Neuronal stem cell (in vitro differentiated cells): ENCODE measurements at regions not wholly inside any gene's neighbourhood (a gene's known extent, or its start where the extent isn't known, plus 50 kb on each side); places are given as distances from the start of the nearest gene placed in this dataset.

ENCODE experiments used
- DNase-seq: peaks from one replicate; pipeline ENCODE4 v3.0.0-alpha.2; 2013; ENCODE audit warnings: low spot score
- H2AFZ ChIP-seq: one replicate; pipeline ENCODE4 v1.6.1; 2013; ENCODE audit warnings: mild to moderate bottlenecking, low read length, inconsistent platforms
- H2AK5ac ChIP-seq: 2 replicates; pipeline ENCODE4 v1.6.1; 2013; ENCODE audit warnings: low read depth, mild to moderate bottlenecking, inconsistent platforms, low read length, moderate library complexity, mixed read lengths
- H2BK120ac ChIP-seq: 2 replicates; pipeline ENCODE4 v1.6.1; 2013; ENCODE audit warnings: low read depth, mild to moderate bottlenecking, inconsistent platforms, low read length, moderate library complexity, mixed read lengths
- H2BK12ac ChIP-seq: one replicate; pipeline ENCODE4 v1.6.1; 2013; ENCODE audit warnings: low read length, inconsistent platforms
- H2BK15ac ChIP-seq: 2 replicates; pipeline ENCODE4 v1.6.1; 2013; ENCODE audit warnings: mild to moderate bottlenecking, low read length, inconsistent platforms, mixed read lengths
- H2BK5ac ChIP-seq: one replicate; pipeline ENCODE4 v1.6.1; 2013; ENCODE audit warnings: inconsistent platforms, mild to moderate bottlenecking, low read length, moderate library complexity
- H3K14ac ChIP-seq: one replicate; pipeline ENCODE4 v1.6.1; 2013; ENCODE audit warnings: low read length, inconsistent platforms
- H3K18ac ChIP-seq: 2 replicates; pipeline ENCODE4 v1.6.1; 2013; ENCODE audit warnings: low read length, inconsistent platforms
- H3K23ac ChIP-seq: 2 replicates; pipeline ENCODE4 v1.6.1; 2013; ENCODE audit warnings: low read depth, mild to moderate bottlenecking, mixed read lengths, low read length, inconsistent platforms; ENCODE audit not compliant: poor library complexity
- H3K27ac ChIP-seq: replicated peaks from 3 replicates; pipeline ENCODE4 v1.5.1; 2013; ENCODE audit warnings: low read length, inconsistent platforms
- H3K27me3 ChIP-seq, 3 experiments: 2 replicates each; pipeline ENCODE4 v1.6.1; 2013; ENCODE audit warnings: low read length in 3 of 3, mild to moderate bottlenecking in 2 of 3, inconsistent platforms in 1 of 3, low read depth in 1 of 3, mixed read lengths in 1 of 3, moderate library complexity in 1 of 3; ENCODE audit not compliant: control insufficient read depth in 3 of 3, insufficient read depth in 3 of 3
- H3K36me3 ChIP-seq, 2 donors: replicated peaks in 1 of 2; 2 replicates each; pipeline ENCODE4 v1.6.1; 2013; ENCODE audit warnings: low read length in 2 of 2; ENCODE audit not compliant: control insufficient read depth in 2 of 2, insufficient read depth in 2 of 2
- H3K4ac ChIP-seq: 2 replicates; pipeline ENCODE4 v1.6.1; 2013; ENCODE audit warnings: inconsistent platforms, mild to moderate bottlenecking, low read length, moderate library complexity
- H3K4me1 ChIP-seq, 2 donors: 1 replicate in 1 of 2; 2 replicates in 1 of 2; pipeline ENCODE4 v1.6.1; 2013; ENCODE audit warnings: low read length in 2 of 2, low read depth in 1 of 2; ENCODE audit not compliant: control insufficient read depth in 2 of 2, insufficient read depth in 1 of 2
- H3K4me2 ChIP-seq: one replicate; pipeline ENCODE4 v1.6.1; 2013; ENCODE audit warnings: mild to moderate bottlenecking, low read length, inconsistent platforms; ENCODE audit not compliant: insufficient read depth, poor library complexity, severe bottlenecking
- H3K4me3 ChIP-seq, 2 donors: 2 replicates each; pipeline ENCODE4 v1.5.1; 2013; ENCODE audit warnings: low read length in 2 of 2, mild to moderate bottlenecking in 2 of 2, inconsistent platforms in 1 of 2, moderate library complexity in 1 of 2
- H3K79me1 ChIP-seq: one replicate; pipeline ENCODE4 v1.6.1; 2013; ENCODE audit warnings: low read depth, mild to moderate bottlenecking, inconsistent platforms, low read length, moderate library complexity
- H3K9ac ChIP-seq: one replicate; pipeline ENCODE4 v1.6.1; 2013; ENCODE audit warnings: mild to moderate bottlenecking, low read depth, low read length, inconsistent platforms; ENCODE audit not compliant: poor library complexity
- H3K9me3 ChIP-seq, 2 donors: replicated peaks in 1 of 2; 2 replicates each; pipeline versions ENCODE3 to v1.6.1; 2013; ENCODE audit warnings: low read length in 2 of 2, mild to moderate bottlenecking in 2 of 2, inconsistent platforms in 1 of 2, low read depth in 1 of 2, mixed read lengths in 1 of 2, moderate library complexity in 1 of 2; ENCODE audit not compliant: control insufficient read depth in 2 of 2, insufficient read depth in 1 of 2
- H4K8ac ChIP-seq: one replicate; pipeline ENCODE4 v1.6.1; 2013; ENCODE audit warnings: low read depth, mild to moderate bottlenecking, inconsistent platforms, low read length, moderate library complexity
- H4K91ac ChIP-seq: one replicate; pipeline ENCODE4 v1.6.1; 2013; ENCODE audit warnings: low read length, low read depth, mild to moderate bottlenecking, inconsistent platforms; ENCODE audit not compliant: poor library complexity
- WGBS, 2 donors: extraction: QIAGEN DNeasy Blood & Tissue Kit; methylation state at CpG; one replicate each; pipeline ENCODE4 v1.1.7; 2013; ENCODE audit warnings: missing lambda C conversion rate in 2 of 2, mixed read lengths in 1 of 2; ENCODE audit not compliant: insufficient read length in 2 of 2, insufficient replicate concordance in 1 of 2; ENCODE audit errors: extremely low coverage in 2 of 2; 5-methylcytosine and 5-hydroxymethylcytosine counted together

DNA sequence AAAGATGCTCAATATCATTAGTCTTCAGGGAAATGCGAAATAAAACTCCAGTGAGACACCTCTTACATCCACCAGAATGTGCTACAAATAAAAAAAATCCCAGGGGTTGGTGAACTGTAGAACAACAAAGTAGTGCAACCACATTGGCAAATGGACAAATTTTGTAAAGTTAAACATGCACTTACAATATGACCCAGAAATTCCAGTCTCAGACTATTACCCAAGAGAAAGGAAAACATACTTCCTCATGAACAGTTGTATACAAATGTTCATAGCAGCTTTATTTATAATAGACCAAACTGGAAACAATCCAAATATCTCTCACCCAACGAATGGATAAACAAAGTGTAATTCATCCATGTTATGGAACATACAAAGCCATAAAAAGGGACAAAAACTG is 239.5 kb downstream of the ABCC12 start:
- Histone ChIP-seq H2BK12ac (no peak overlapping the region), H2AFZ (no peak overlapping the region), H3K36me3 (no peaks in the 10 kb centered on the region), H3K4me2 (no peak overlapping the region), H3K4me1 (no peaks in the 10 kb centered on the region), H4K91ac (no peak overlapping the region), H3K18ac (no peak overlapping the region), H3K27ac (no peak overlapping the region), H2BK120ac (no peak overlapping the region), H3K27me3 (no peaks in the 10 kb centered on the region), H2BK5ac (no peak overlapping the region), H3K23ac (no peak overlapping the region), H3K4ac (no peak overlapping the region), H3K79me1 (no peaks in the 10 kb centered on the region), H2BK15ac (no peak overlapping the region), H3K9me3 (no peaks in the 10 kb centered on the region), H2AK5ac (no peak overlapping the region), H3K14ac (no peak overlapping the region), H3K9ac (no peak overlapping the region), H3K4me3 (no peak overlapping the region), H4K8ac (no peak overlapping the region)
- no peak for DNase-seq
- no CpG with 5 or more reads among the region's 2 CpGs for WGBS, 2 donors

DNA sequence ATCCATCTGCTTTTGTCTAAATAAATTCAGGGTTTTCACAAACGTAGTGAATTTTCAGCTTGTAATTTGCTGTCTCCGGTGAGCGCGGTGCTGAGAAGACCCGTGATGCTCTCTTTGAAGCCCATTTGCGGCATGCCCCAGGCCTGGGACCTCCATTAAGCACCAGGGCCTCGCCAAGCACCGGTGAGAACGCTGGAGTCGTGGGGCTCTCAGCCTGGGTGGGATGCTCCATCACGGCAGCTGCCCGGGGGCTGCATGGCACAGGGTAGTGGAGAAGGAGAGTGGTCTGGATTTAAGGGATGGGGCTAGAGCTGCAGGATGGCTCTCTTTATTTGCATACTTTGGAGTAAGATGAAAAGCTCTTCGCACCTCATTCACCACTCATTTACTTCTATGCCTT is 248.7 kb downstream of the ABCC12 start:
- H4K8ac ChIP-seq = no peak overlapping the region
- H3K27me3 ChIP-seq = no peaks in the 10 kb centered on the region
- no peak overlapping the region for H2BK15ac ChIP-seq
- DNase-seq = no peak
- no peak overlapping the region for H3K4me2 ChIP-seq
- H3K18ac ChIP-seq = peak overlapping the region; percentile 33
- no peak overlapping the region for H3K4ac ChIP-seq
- no peaks in the 10 kb centered on the region for H3K79me1 ChIP-seq
- no peak overlapping the region for H2AK5ac ChIP-seq
- no peak overlapping the region for H3K14ac ChIP-seq
- no peak overlapping the region for H2AFZ ChIP-seq
- no peak overlapping the region for H2BK12ac ChIP-seq
- H4K91ac ChIP-seq = no peak overlapping the region
- H3K4me3 ChIP-seq = no peak overlapping the region
- no peak overlapping the region for H2BK5ac ChIP-seq
- no peak overlapping the region for H3K27ac ChIP-seq
- no peak overlapping the region for H3K9ac ChIP-seq
- no peaks in the 10 kb centered on the region for H3K36me3 ChIP-seq
- H3K9me3 ChIP-seq = no peaks in the 10 kb centered on the region
- WGBS, 2 donors = no CpG with 5 or more reads among the region's 13 CpGs
- no peak overlapping the region for H2BK120ac ChIP-seq
- H3K23ac ChIP-seq = no peak overlapping the region
- H3K4me1 ChIP-seq = peaks cover 0 to 5% of the 10 kb centered on the region in 2 donors

DNA sequence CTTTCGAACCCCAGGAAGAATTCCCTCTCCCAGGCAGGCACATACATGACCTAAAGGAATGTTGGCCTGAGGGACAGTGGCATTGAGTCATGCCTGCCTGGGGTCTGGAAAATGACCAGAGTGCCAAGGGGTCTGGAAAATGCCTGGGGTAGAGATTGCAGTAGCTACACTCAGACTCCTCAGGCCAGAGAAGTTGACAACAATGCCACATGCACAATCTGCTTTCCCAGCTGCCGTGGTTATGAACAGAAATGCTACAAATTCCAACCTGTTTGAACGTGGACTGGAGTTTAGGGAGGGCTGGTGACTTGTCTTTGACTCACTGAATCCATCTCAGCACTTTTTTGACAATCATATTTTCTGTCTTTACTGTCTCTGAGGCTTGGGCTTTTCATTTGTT is 250.0 kb downstream of the ABCC12 start:
- Histone ChIP-seq H3K36me3 (no peaks in the 10 kb centered on the region), H3K14ac (no peak overlapping the region), H3K9me3 (no peaks in the 10 kb centered on the region), H3K4me1 (peaks cover 0 to 5% of the 10 kb centered on the region in 2 donors), H3K27ac (no peak overlapping the region), H2BK120ac (no peak overlapping the region), H2AK5ac (no peak overlapping the region), H3K18ac (no peak overlapping the region), H3K4me2 (no peak overlapping the region), H3K27me3 (no peaks in the 10 kb centered on the region), H4K91ac (no peak overlapping the region), H2BK5ac (no peak overlapping the region), H4K8ac (no peak overlapping the region), H3K4me3 (no peak overlapping the region), H3K23ac (no peak overlapping the region), H2BK12ac (no peak overlapping the region), H2AFZ (no peak overlapping the region), H3K9ac (no peak overlapping the region), H2BK15ac (no peak overlapping the region), H3K4ac (no peak overlapping the region), H3K79me1 (no peaks in the 10 kb centered on the region)
- no CpG with 5 or more reads among the region's 3 CpGs for WGBS, 2 donors
- no peak for DNase-seq

DNA sequence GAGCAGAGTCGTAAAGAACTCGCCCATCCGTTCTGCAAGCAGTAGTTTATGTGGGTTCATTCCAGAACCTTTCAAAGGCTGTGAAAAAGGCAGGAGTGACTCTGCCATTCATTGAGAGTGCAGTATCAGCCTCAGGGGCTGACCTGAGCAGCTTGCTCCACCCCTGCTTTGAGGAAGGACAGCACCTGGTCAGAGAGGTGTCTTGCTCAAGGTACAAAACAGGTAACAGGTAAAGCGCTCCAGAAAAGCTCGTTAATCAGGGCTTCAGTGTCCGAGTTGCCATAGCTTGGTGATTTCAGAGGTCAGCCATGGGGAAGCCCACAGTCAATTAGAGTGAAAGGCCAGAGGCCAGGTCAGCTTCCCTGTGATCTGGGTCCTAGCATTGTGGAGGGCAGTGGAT is 251.1 kb downstream of the ABCC12 start:
- no CpG with 5 or more reads among the region's 6 CpGs for WGBS, 2 donors
- Histone ChIP-seq H2BK120ac (no peak overlapping the region), H4K8ac (no peak overlapping the region), H3K9me3 (no peaks in the 10 kb centered on the region), H3K4me2 (no peak overlapping the region), H3K9ac (no peak overlapping the region), H3K4me1 (peaks cover 0 to 5% of the 10 kb centered on the region in 2 donors), H4K91ac (no peak overlapping the region), H3K14ac (no peak overlapping the region), H3K23ac (no peak overlapping the region), H3K79me1 (no peaks in the 10 kb centered on the region), H2AFZ (no peak overlapping the region), H3K4me3 (no peak overlapping the region), H2BK12ac (no peak overlapping the region), H2AK5ac (no peak overlapping the region), H3K27ac (no peak overlapping the region), H2BK5ac (no peak overlapping the region), H3K27me3 (no peaks in the 10 kb centered on the region), H3K18ac (no peak overlapping the region), H3K36me3 (no peaks in the 10 kb centered on the region), H2BK15ac (no peak overlapping the region), H3K4ac (no peak overlapping the region)
- DNase-seq = no peak
